BJ (cell line): ENCODE measurements at regions not wholly inside any gene's neighbourhood (a gene's known extent, or its start where the extent isn't known, plus 50 kb on each side); places are given as distances from the start of the nearest gene placed in this dataset.
"Not testable (repeated sequence)": the region's sequence is repeated elsewhere in the genome, so short reads cannot be mapped to it uniquely, and the experiment has no call there.

Experiments used
- CTCF ChIA-PET: fragments of 350-600 bp; formaldehyde crosslinking; extraction: SDS; loops from one replicate; lab custom pipeline; 2021; ENCODE audit warnings: antibody characterized with exemption, inconsistent platforms; lab: Yijun Ruan, JAX
- POLR2A ChIA-PET: fragments of 300-600 bp; sonication (Branson Sonifier 250); formaldehyde crosslinking; extraction: SDS; loops from one replicate; lab custom pipeline; 2021; ENCODE audit warnings: antibody characterized with exemption; lab: Charles Lee
- DNase-seq: peaks from one replicate; pipeline ENCODE4 v3.0.0-alpha.2; 2011; ENCODE audit warnings: low read depth
- H3K27me3 ChIP-seq: 2 replicates; pipeline ENCODE4 v1.6.0; 2011; ENCODE audit warnings: low read length; ENCODE audit not compliant: control insufficient read depth, insufficient read depth
- H3K36me3 ChIP-seq: 2 replicates; pipeline ENCODE4 v1.5.1; 2011; ENCODE audit warnings: low read length; ENCODE audit not compliant: control insufficient read depth, insufficient read depth
- H3K4me3 ChIP-seq: 2 replicates; pipeline ENCODE4 v1.5.1; 2011; ENCODE audit warnings: low read depth, mild to moderate bottlenecking, control low read depth, low read length
- TF ChIP-seq, protein P1 (sequence below): IDR thresholded peaks from 2 replicates; pipeline ENCODE4 v1.5.1; 2011; ENCODE audit warnings: low read depth, mild to moderate bottlenecking, control low read depth, inconsistent platforms, low read length, moderate library complexity; ENCODE audit not compliant: insufficient read depth

DNA sequence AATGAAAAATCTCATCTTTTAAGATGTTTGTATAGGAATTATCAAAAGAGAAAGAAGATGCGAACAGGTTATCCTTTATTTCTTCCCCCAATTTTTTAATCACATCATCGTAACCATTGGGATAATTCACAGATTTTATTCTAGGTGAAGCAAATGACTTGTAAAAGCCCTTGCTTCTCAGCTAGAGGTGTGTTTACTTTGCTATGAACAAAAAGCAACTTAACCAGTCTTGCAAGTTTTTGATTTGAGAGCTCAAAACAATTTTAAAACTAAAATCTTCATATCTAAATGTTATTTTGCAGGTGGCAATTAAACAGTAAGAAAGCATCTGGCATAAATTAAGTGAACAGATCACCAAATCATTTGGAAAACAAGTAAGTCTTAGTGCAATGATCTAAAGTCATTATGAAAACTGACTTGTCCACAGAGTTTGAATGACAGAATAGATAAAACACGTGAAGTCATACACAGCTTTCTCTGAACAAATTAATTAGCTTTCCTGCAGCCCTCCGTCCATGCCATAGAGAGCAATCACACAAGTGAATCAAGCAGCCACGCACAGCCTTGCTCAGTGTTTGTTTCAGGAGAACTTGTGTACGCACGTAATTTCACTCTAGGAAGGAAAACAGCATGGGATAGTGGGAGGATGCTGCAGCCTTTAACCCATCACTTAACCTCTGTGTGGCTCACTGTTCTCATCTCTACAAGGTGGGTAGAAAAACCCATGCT is 85.0 kb upstream of the ZNF800 start:
- DNase-seq: no peak
- ChIA-PET CTCF (no interaction called here), POLR2A (no interaction called here)
- TF ChIP-seq, protein P1, sequence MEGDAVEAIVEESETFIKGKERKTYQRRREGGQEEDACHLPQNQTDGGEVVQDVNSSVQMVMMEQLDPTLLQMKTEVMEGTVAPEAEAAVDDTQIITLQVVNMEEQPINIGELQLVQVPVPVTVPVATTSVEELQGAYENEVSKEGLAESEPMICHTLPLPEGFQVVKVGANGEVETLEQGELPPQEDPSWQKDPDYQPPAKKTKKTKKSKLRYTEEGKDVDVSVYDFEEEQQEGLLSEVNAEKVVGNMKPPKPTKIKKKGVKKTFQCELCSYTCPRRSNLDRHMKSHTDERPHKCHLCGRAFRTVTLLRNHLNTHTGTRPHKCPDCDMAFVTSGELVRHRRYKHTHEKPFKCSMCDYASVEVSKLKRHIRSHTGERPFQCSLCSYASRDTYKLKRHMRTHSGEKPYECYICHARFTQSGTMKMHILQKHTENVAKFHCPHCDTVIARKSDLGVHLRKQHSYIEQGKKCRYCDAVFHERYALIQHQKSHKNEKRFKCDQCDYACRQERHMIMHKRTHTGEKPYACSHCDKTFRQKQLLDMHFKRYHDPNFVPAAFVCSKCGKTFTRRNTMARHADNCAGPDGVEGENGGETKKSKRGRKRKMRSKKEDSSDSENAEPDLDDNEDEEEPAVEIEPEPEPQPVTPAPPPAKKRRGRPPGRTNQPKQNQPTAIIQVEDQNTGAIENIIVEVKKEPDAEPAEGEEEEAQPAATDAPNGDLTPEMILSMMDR: no peak
- Histone ChIP-seq H3K36me3 (no peaks in the 10 kb centered on the region), H3K27me3 (no peaks in the 10 kb centered on the region; the same call in 1 of the 2 replicates), H3K4me3 (no peak overlapping the region)

DNA sequence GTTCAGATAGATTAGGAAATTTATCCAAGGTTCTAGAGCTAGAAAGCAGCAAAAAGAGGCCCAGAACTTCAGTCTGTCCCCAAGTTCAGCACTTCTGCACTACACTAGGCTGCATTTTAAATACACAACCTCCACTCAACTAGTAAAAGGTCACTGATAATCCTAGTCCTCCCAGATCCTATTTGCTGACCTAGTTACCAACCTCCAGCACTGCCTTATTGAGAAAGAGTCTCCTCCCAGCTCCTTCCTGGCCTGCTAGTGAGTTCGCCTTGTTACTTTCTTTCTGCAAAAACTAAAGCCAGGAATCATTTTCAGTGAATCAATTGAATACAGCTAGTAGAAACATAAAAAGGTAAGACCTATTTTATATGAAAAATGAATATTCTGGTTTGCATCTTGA is 84.1 kb upstream of the ZNF800 start:
- ChIA-PET POLR2A (no interaction called here), CTCF (no interaction called here)
- H3K4me3 ChIP-seq: no peak overlapping the region
- no peak for DNase-seq
- no peaks in the 10 kb centered on the region for H3K36me3 ChIP-seq
- TF ChIP-seq, protein P1: no peak
- H3K27me3 ChIP-seq: no peaks in the 10 kb centered on the region; the same call in 1 of the 2 replicates

DNA sequence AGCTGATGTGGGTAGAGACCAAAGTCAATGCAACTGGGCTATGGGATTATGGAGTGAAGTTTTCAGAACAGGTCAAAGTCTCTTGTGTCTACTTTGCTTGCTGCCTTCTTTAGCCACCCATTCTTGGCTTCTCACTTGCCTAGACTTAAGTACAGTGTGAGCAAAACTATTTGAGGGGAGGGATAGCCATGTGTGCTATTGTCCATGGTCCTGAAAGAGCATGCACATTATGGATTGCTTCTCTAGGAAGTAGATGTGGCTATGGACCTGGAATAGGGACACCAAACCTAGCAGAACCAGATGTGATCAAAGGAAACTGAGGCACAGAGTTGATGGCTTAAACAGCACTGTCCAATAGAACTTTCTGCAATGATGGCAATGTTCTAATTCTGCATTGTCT is 81.9 kb upstream of the ZNF800 start:
- Histone ChIP-seq H3K27me3 (no peaks in the 10 kb centered on the region), H3K36me3 (no peaks in the 10 kb centered on the region), H3K4me3 (no peak overlapping the region)
- TF ChIP-seq, protein P1: no peak
- CTCF ChIA-PET: no interaction called here
- no peak for DNase-seq
- POLR2A ChIA-PET: no interaction called here

DNA sequence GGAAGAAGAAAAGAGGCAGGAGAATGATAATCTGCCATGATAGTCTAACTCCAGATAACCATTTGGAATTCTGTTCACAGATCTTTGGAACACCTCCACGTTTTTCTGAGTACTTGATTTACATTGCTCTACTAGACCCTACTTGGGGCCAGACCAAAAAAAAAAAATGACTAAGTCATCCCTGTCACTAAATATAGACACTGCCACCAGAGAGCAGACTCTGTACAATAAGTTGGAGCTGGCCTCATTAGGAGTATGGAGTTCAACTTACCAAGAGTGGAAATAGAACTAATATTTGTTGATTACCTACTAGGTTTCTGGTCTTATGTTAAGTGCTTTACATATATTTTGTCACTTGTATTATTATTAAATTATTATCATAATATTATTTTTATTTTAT is 80.9 kb upstream of the ZNF800 start:
- TF ChIP-seq, protein P1: no peak
- Histone ChIP-seq H3K4me3 (no peak overlapping the region), H3K27me3 (no peaks in the 10 kb centered on the region), H3K36me3 (no peaks in the 10 kb centered on the region)
- CTCF ChIA-PET: interaction anchor here (0.7 kb wide), 2 partner anchors 13 to 1402 kb away, joined by 3 read pairs; no protein-coding TSS in a partner anchor
- POLR2A ChIA-PET: no interaction called here
- DNase-seq: no peak

DNA sequence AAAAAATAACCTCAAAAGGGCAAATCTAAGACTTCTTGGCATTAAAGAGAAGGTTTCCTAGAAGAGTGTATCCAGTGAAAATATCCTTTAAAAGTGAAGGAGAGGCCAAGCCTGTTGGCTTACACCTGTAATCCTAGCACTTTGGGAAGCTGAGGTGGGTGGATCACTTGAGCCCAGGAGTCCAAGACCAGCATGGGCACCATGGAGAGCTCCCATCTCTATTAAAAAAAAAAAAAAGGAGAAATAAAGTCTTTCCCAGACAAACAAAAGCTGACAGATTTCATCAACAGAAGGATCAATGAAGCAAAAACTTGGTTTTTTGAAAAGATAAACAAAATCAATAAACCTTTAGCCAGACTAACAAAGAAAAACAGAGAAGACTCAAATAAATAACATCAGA is 67.6 kb upstream of the ZNF800 start:
- TF ChIP-seq, protein P1: no peak
- H3K36me3 ChIP-seq: no peaks in the 10 kb centered on the region
- POLR2A ChIA-PET: no interaction called here
- H3K27me3 ChIP-seq: no peaks in the 10 kb centered on the region
- DNase-seq: no peak
- no peak overlapping the region for H3K4me3 ChIP-seq
- CTCF ChIA-PET: no interaction called here

DNA sequence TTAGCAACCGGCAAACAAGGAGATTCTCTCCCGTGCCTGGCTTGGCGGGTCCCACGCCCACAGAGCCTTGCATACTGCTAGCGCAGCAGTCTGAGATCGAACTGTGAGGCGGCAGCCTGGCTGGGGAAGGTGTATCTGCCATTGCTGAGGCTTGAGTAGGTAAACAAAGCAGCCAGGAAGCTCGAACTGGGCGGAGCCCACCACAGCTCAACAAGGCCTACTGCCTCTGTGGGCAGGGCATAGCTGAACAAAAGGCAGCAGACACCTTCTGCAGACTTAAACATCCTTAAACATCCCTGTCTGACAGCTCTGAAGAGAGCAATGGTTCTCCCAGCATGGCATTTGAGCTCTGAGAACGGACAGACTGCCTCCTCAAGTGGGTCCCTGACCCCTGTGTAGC is 58.8 kb upstream of the ZNF800 start:
- CTCF ChIA-PET, H3K4me3 ChIP-seq, H3K27me3 ChIP-seq, DNase-seq, POLR2A ChIA-PET, H3K36me3 ChIP-seq: not testable (repeated sequence)
